Hepatocyte (in vitro differentiated cells): ENCODE measurements at regions not wholly inside any gene's neighbourhood (a gene's known extent, or its start where the extent isn't known, plus 50 kb on each side); places are given as distances from the start of the nearest gene placed in this dataset.
"Not testable (repeated sequence)": the region's sequence is repeated elsewhere in the genome, so short reads cannot be mapped to it uniquely, and the experiment has no call there.

Experiments used
- DNase-seq: peaks from one replicate; pipeline ENCODE4 v3.0.0-alpha.2; 2016; ENCODE audit warnings: low spot score
- H2AFZ ChIP-seq: fragments of 200-600 bp; sonication (generic); 2 replicates; pipeline ENCODE4 v1.6.0; 2016; ENCODE audit warnings: antibody characterized with exemption, mild to moderate bottlenecking
- H3K27ac ChIP-seq: fragments of 200-600 bp; sonication (generic); 2 replicates; pipeline ENCODE4 v1.5.1; 2016; ENCODE audit warnings: mild to moderate bottlenecking
- H3K27me3 ChIP-seq: fragments of 200-600 bp; sonication (generic); 2 replicates; pipeline ENCODE4 v1.6.1; 2016
- H3K36me3 ChIP-seq: fragments of 200-600 bp; sonication (generic); replicated peaks from 2 replicates; pipeline ENCODE4 v1.5.1; 2016; ENCODE audit warnings: low read depth; ENCODE audit not compliant: insufficient read depth
- H3K4me1 ChIP-seq: fragments of 200-600 bp; sonication (generic); 2 replicates; pipeline ENCODE4 v1.5.1; 2016; ENCODE audit warnings: mild to moderate bottlenecking, moderate library complexity; ENCODE audit not compliant: insufficient read depth
- H3K4me2 ChIP-seq: fragments of 200-600 bp; sonication (generic); 2 replicates; pipeline ENCODE4 v1.6.0; 2016
- H3K4me3 ChIP-seq: fragments of 200-600 bp; sonication (generic); 2 replicates; pipeline ENCODE4 v1.5.1; 2016; ENCODE audit warnings: mild to moderate bottlenecking
- H3K79me2 ChIP-seq: fragments of 200-600 bp; sonication (generic); 2 replicates; pipeline ENCODE4 v1.6.0; 2017; ENCODE audit warnings: mild to moderate bottlenecking
- H3K9me2 ChIP-seq: fragments of 200-600 bp; sonication (generic); replicated peaks from 2 replicates; pipeline ENCODE4 v1.6.0; 2017; ENCODE audit warnings: mild to moderate bottlenecking; ENCODE audit not compliant: insufficient read depth
- H3K9me3 ChIP-seq: fragments of 200-600 bp; sonication (generic); 2 replicates; pipeline ENCODE4 v1.5.1; 2016; ENCODE audit warnings: low read depth, mild to moderate bottlenecking
- H4K20me1 ChIP-seq: fragments of 200-600 bp; sonication (generic); 2 replicates; pipeline ENCODE4 v1.6.0; 2016; ENCODE audit warnings: mild to moderate bottlenecking; ENCODE audit not compliant: insufficient read depth, poor library complexity, severe bottlenecking
- CTCF ChIP-seq: fragments of 200-600 bp; sonication (generic); IDR thresholded peaks from 2 replicates; pipeline ENCODE4 v1.5.1; 2016; ENCODE audit warnings: antibody characterized with exemption, mild to moderate bottlenecking; ENCODE audit not compliant: poor library complexity
- EZH2 ChIP-seq: fragments of 200-600 bp; sonication (generic); IDR thresholded peaks from 2 replicates; pipeline ENCODE4 v1.6.1; 2016; ENCODE audit warnings: antibody characterized with exemption, mild to moderate bottlenecking, borderline replicate concordance
- EZH2phosphoT487 ChIP-seq: fragments of 200-600 bp; sonication (generic); IDR thresholded peaks from one replicate; pipeline ENCODE4 v1.6.1; 2018; ENCODE audit warnings: antibody characterized with exemption, mild to moderate bottlenecking, low read depth, moderate library complexity; ENCODE audit not compliant: unreplicated experiment, severe bottlenecking
- WGBS: methylation state at CpG from one replicate; pipeline ENCODE4 v1.1.6; 2016; ENCODE audit warnings: low lambda C conversion rate; ENCODE audit errors: missing lambda C conversion rate; 5-methylcytosine and 5-hydroxymethylcytosine counted together

GRCh38 chr6:115835314-115835713 lies 225.4 kb downstream of the FRK start:
- 62% methylated on average over 2 of the region's 2 CpGs for WGBS
- TF ChIP-seq EZH2phosphoT487 (no peak), EZH2 (no peak), CTCF (no peak)
- Histone ChIP-seq H3K27ac (no peak overlapping the region), H3K4me1 (peaks cover 4% of the 10 kb centered on the region), H3K9me2 (no peaks in the 10 kb centered on the region), H3K36me3 (no peaks in the 10 kb centered on the region), H3K79me2 (no peaks in the 10 kb centered on the region), H2AFZ (no peak overlapping the region), H3K4me2 (no peak overlapping the region), H3K4me3 (no peak overlapping the region), H4K20me1 (no peaks in the 10 kb centered on the region), H3K9me3 (no peaks in the 10 kb centered on the region), H3K27me3 (no peaks in the 10 kb centered on the region)
- no peak for DNase-seq

GRCh38 chr6:115834542-115834941 lies 226.1 kb downstream of the FRK start:
- 97% methylated on average over 22 of the region's 27 CpGs for WGBS
- H2AFZ ChIP-seq = not testable (repeated sequence)

GRCh38 chr6:115832786-115833185 lies 227.9 kb downstream of the FRK start:
- no peaks in the 10 kb centered on the region for H3K27me3 ChIP-seq
- H3K36me3 ChIP-seq = no peaks in the 10 kb centered on the region
- H3K9me2 ChIP-seq = no peaks in the 10 kb centered on the region
- H2AFZ ChIP-seq = no peak overlapping the region
- 36% methylated on average over 1 of the region's 1 CpG for WGBS
- TF ChIP-seq EZH2 = no peak
- TF ChIP-seq CTCF = no peak
- peak; percentile 42 for TF ChIP-seq EZH2phosphoT487
- no peak overlapping the region for H3K27ac ChIP-seq
- DNase-seq = no peak
- H3K4me1 ChIP-seq = peaks cover 4% of the 10 kb centered on the region
- H3K4me2 ChIP-seq = no peak overlapping the region
- H4K20me1 ChIP-seq = no peaks in the 10 kb centered on the region
- no peaks in the 10 kb centered on the region for H3K9me3 ChIP-seq
- no peak overlapping the region for H3K4me3 ChIP-seq
- no peaks in the 10 kb centered on the region for H3K79me2 ChIP-seq

More at GRCh38 chr6:115834542-115834941, 226.1 kb downstream of the FRK start:
- not testable (repeated sequence) for H3K4me1 ChIP-seq, H3K27me3 ChIP-seq, H3K79me2 ChIP-seq, H3K4me3 ChIP-seq, H3K9me3 ChIP-seq, DNase-seq, H3K4me2 ChIP-seq, H3K36me3 ChIP-seq, H3K27ac ChIP-seq, H4K20me1 ChIP-seq, H3K9me2 ChIP-seq

- H3K9me2 ChIP-seq = no peaks in the 10 kb centered on the region
- no peak overlapping the region for H3K4me2 ChIP-seq
- H3K27ac ChIP-seq = no peak overlapping the region
- no peak overlapping the region for H2AFZ ChIP-seq
- TF ChIP-seq EZH2phosphoT487 (no peak), EZH2 (no peak), CTCF (no peak)
- H3K4me3 ChIP-seq = no peak overlapping the region
- no peaks in the 10 kb centered on the region for H4K20me1 ChIP-seq
- no peaks in the 10 kb centered on the region for H3K9me3 ChIP-seq
- H3K79me2 ChIP-seq = no peaks in the 10 kb centered on the region
- no peaks in the 10 kb centered on the region for H3K27me3 ChIP-seq
- 81% methylated on average over 1 of the region's 1 CpG for WGBS
- no peaks in the 10 kb centered on the region for H3K36me3 ChIP-seq
- peaks cover 4% of the 10 kb centered on the region for H3K4me1 ChIP-seq
- DNase-seq = no peak
These were observed 228.5 kb downstream of the FRK start for GRCh38 chr6:115832186-115832585.
